Ishikawa (cell line): ENCODE measurements at regions not wholly inside any gene's neighbourhood (a gene's known extent, or its start where the extent isn't known, plus 50 kb on each side); places are given as distances from the start of the nearest gene placed in this dataset.

Experiments used
- CREB1 ChIP-seq: IDR thresholded peaks from 2 replicates; pipeline ENCODE4 v1.6.1; 2012; ENCODE audit warnings: low read depth
- EGR1 ChIP-seq: IDR thresholded peaks from 2 replicates; pipeline ENCODE4 v1.6.1; 2012
- EP300 ChIP-seq: IDR thresholded peaks from 2 replicates; pipeline ENCODE4 v1.6.1; 2012; ENCODE audit warnings: borderline replicate concordance
- MAX ChIP-seq: IDR thresholded peaks from 2 replicates; pipeline ENCODE4 v1.6.1; 2012
- NFIC ChIP-seq: IDR thresholded peaks from 2 replicates; pipeline ENCODE4 v1.6.1; 2012
- RAD21 ChIP-seq: IDR thresholded peaks from 2 replicates; pipeline ENCODE4 v1.6.1; 2012; ENCODE audit warnings: low read depth
- TAF1 ChIP-seq: IDR thresholded peaks from 2 replicates; pipeline ENCODE4 v1.6.1; 2012; ENCODE audit warnings: low read depth, mild to moderate bottlenecking
- TEAD4 ChIP-seq: IDR thresholded peaks from 2 replicates; pipeline ENCODE4 v1.6.1; 2012
- USF1 ChIP-seq: IDR thresholded peaks from 2 replicates; pipeline ENCODE4 v1.6.1; 2012
- YY1 ChIP-seq: IDR thresholded peaks from 2 replicates; pipeline ENCODE4 v1.6.1; 2012; ENCODE audit warnings: low read depth

GRCh38 chr20:62549029-62549428 lies 73.2 kb upstream of the GATA5 start:
- TF ChIP-seq RAD21 = no peak
- TF ChIP-seq EP300 = no peak
- TF ChIP-seq EGR1 = no peak
- TF ChIP-seq TAF1 = no peak
- TF ChIP-seq YY1 = no peak
- TF ChIP-seq MAX = no peak
- no peak for TF ChIP-seq TEAD4
- TF ChIP-seq CREB1 = no peak
- no peak for TF ChIP-seq NFIC
- no peak for TF ChIP-seq USF1
